Activated CD8-positive, alpha-beta memory T cell treated with anti-CD3 and anti-CD28 coated beads for 4 hours (primary cell): ENCODE measurements at regions not wholly inside any gene's neighbourhood (a gene's known extent, or its start where the extent isn't known, plus 50 kb on each side); places are given as distances from the start of the nearest gene placed in this dataset.
"Not testable (repeated sequence)": the region's sequence is repeated elsewhere in the genome, so short reads cannot be mapped to it uniquely, and the experiment has no call there.

ENCODE experiments used
- DNase-seq, 2 donors: peaks; one replicate each; pipeline ENCODE4 v3.0.0-alpha.2; 2020; ENCODE audit warnings: low read depth in 2 of 2

GRCh38 chr15:101876031-101876430, 64.0 kb downstream of the OR4F15 start:
- DNase-seq = not testable (repeated sequence)

- not testable (repeated sequence) for DNase-seq
These were observed 65.6 kb downstream of the OR4F15 start for GRCh38 chr15:101877649-101878048.

- DNase-seq = not testable (repeated sequence)
These were observed 100.6 kb downstream of the OR4F15 start for GRCh38 chr15:101912349-101913287.

- not testable (repeated sequence) for DNase-seq
These were observed 112.6 kb downstream of the OR4F15 start for GRCh38 chr15:101924554-101924953.

- DNase-seq = not testable (repeated sequence)
These were observed 122.5 kb downstream of the OR4F15 start for GRCh38 chr15:101934506-101934905.

- DNase-seq = not testable (repeated sequence)
These were observed 125.4 kb downstream of the OR4F15 start for GRCh38 chr15:101937362-101937761.

GRCh38 chr15:101938555-101938954, 126.6 kb downstream of the OR4F15 start:
- DNase-seq = not testable (repeated sequence)

GRCh38 chr15:101945896-101946295, 133.9 kb downstream of the OR4F15 start:
- DNase-seq = not testable (repeated sequence)

GRCh38 chr15:101948491-101949010, 136.5 kb downstream of the OR4F15 start:
- DNase-seq = not testable (repeated sequence)

GRCh38 chr15:101949380-101950065, 137.5 kb downstream of the OR4F15 start:
- DNase-seq = not testable (repeated sequence)

GRCh38 chr15:101953993-101954392, 142.0 kb downstream of the OR4F15 start:
- not testable (repeated sequence) for DNase-seq

GRCh38 chr15:101955840-101956239, 143.8 kb downstream of the OR4F15 start:
- not testable (repeated sequence) for DNase-seq

GRCh38 chr15:101958656-101959055, 146.7 kb downstream of the OR4F15 start:
- DNase-seq = not testable (repeated sequence)

- not testable (repeated sequence) for DNase-seq
These were observed 149.3 kb downstream of the OR4F15 start for GRCh38 chr15:101961263-101961662.

- not testable (repeated sequence) for DNase-seq
These were observed 149.8 kb downstream of the OR4F15 start for GRCh38 chr15:101961765-101962164.

GRCh38 chr15:101963687-101964086, 151.7 kb downstream of the OR4F15 start:
- DNase-seq = not testable (repeated sequence)

GRCh38 chr15:101965353-101965752, 153.4 kb downstream of the OR4F15 start:
- DNase-seq = not testable (repeated sequence)

GRCh38 chr15:101965860-101966259, 153.9 kb downstream of the OR4F15 start:
- not testable (repeated sequence) for DNase-seq

- DNase-seq = not testable (repeated sequence)
These were observed 155.4 kb downstream of the OR4F15 start for GRCh38 chr15:101967364-101967763.

GRCh38 chr15:101970605-101971004, 158.6 kb downstream of the OR4F15 start:
- not testable (repeated sequence) for DNase-seq

GRCh38 chr15:101977281-101977680, 165.3 kb downstream of the OR4F15 start:
- DNase-seq = not testable (repeated sequence)
